Stomach (tissue), 4 donors: ENCODE measurements at regions not wholly inside any gene's neighbourhood (a gene's known extent, or its start where the extent isn't known, plus 50 kb on each side); places are given as distances from the start of the nearest gene placed in this dataset.

Source experiments
- EP300 ChIP-seq: sonication (generic); formaldehyde crosslinking; IDR thresholded peaks from one replicate; pipeline ENCODE4 v1.6.1; 2017; ENCODE audit warnings: antibody characterized with exemption
- POLR2A ChIP-seq, 4 donors: fragments of 450-650 bp; IDR thresholded peaks; one replicate each; pipeline ENCODE4 v1.6.1; 2016; ENCODE audit warnings: antibody characterized with exemption in 4 of 4, control low read depth in 2 of 4, mild to moderate bottlenecking in 1 of 4, moderate library complexity in 1 of 4
- POLR2AphosphoS5 ChIP-seq, 3 donors: sonication (generic); formaldehyde crosslinking; IDR thresholded peaks; one replicate each; pipeline ENCODE4 v1.6.1; 2016; ENCODE audit warnings: antibody characterized with exemption in 3 of 3
- TF ChIP-seq, protein P1 (sequence below), 7 experiments: fragments of 450-650 bp in 4 of 7; fragments of 200-600 bp in 3 of 7; sonication (generic) in 3 of 7; IDR thresholded peaks; one replicate each; pipeline ENCODE4 v1.5.1; 2016 to 2019; ENCODE audit warnings: antibody characterized with exemption in 7 of 7, control low read depth in 2 of 7, mild to moderate bottlenecking in 1 of 7

DNA sequence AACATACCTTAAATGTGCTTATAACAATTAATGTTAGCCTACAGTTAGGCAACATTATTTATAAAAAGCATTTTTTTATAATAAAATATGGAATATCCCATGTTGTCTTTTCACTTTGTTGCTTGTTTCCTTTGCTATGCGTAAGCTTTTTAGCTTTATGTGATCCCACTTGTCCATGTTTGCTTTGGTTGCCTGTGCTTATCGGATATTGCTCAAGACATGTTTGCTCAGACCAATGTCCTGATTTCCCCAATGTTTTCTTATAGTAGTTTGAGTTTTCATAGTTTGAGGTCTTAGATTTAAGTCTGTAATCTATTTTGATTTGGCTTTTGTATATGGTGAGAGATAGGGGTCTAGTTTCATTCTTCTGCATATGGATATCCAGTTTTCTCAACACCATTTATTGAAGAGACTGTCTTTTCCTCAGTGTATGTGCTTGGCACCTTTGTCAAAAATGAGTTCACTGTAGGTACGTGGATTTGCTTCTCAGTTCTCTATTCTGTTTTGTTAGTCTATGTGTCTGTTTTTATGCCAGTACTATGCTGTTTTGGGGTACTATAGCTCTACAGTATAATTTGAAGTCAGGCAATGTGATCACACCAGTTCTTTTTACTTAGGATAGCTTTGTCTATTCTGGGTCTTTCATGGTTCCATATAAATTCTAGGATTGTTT, 592.7 kb upstream of the SEMA6D start:
- TF ChIP-seq POLR2A (IDR thresholded peaks at IDR 0.05) (no peak), POLR2AphosphoS5 (IDR thresholded peaks at IDR 0.05) (no peak), EP300 (no peak)
- TF ChIP-seq, protein P1, sequence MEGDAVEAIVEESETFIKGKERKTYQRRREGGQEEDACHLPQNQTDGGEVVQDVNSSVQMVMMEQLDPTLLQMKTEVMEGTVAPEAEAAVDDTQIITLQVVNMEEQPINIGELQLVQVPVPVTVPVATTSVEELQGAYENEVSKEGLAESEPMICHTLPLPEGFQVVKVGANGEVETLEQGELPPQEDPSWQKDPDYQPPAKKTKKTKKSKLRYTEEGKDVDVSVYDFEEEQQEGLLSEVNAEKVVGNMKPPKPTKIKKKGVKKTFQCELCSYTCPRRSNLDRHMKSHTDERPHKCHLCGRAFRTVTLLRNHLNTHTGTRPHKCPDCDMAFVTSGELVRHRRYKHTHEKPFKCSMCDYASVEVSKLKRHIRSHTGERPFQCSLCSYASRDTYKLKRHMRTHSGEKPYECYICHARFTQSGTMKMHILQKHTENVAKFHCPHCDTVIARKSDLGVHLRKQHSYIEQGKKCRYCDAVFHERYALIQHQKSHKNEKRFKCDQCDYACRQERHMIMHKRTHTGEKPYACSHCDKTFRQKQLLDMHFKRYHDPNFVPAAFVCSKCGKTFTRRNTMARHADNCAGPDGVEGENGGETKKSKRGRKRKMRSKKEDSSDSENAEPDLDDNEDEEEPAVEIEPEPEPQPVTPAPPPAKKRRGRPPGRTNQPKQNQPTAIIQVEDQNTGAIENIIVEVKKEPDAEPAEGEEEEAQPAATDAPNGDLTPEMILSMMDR (IDR thresholded peaks at IDR 0.05) = no peak
